ENCODE measurements at regions not wholly inside any gene's neighbourhood (a gene's known extent, or its start where the extent isn't known, plus 50 kb on each side); places are given as distances from the start of the nearest gene placed in this dataset.
"Not testable (repeated sequence)": the region's sequence is repeated elsewhere in the genome, so short reads cannot be mapped to it uniquely, and the experiment has no call there.

- TF ChIP-seq, protein P1, sequence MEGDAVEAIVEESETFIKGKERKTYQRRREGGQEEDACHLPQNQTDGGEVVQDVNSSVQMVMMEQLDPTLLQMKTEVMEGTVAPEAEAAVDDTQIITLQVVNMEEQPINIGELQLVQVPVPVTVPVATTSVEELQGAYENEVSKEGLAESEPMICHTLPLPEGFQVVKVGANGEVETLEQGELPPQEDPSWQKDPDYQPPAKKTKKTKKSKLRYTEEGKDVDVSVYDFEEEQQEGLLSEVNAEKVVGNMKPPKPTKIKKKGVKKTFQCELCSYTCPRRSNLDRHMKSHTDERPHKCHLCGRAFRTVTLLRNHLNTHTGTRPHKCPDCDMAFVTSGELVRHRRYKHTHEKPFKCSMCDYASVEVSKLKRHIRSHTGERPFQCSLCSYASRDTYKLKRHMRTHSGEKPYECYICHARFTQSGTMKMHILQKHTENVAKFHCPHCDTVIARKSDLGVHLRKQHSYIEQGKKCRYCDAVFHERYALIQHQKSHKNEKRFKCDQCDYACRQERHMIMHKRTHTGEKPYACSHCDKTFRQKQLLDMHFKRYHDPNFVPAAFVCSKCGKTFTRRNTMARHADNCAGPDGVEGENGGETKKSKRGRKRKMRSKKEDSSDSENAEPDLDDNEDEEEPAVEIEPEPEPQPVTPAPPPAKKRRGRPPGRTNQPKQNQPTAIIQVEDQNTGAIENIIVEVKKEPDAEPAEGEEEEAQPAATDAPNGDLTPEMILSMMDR (IDR thresholded peaks at IDR 0.05; ENCODE audit: insufficient read depth, low read length), result not testable (repeated sequence)
- not testable (repeated sequence) for TF ChIP-seq POLR2AphosphoS5 (IDR thresholded peaks at IDR 0.05; ENCODE audit: low read depth)
Observed at GRCh38 chr4:170881646-170882045, 791.9 kb upstream of the AADAT start.

Data from HL-60 (cell line).